Neuronal stem cell (in vitro differentiated cells): ENCODE measurements at regions not wholly inside any gene's neighbourhood (a gene's known extent, or its start where the extent isn't known, plus 50 kb on each side); places are given as distances from the start of the nearest gene placed in this dataset.

Experiments
- DNase-seq: peaks from one replicate; pipeline ENCODE4 v3.0.0-alpha.2; 2013; ENCODE audit warnings: low spot score
- H2AFZ ChIP-seq: one replicate; pipeline ENCODE4 v1.6.1; 2013; ENCODE audit warnings: mild to moderate bottlenecking, low read length, inconsistent platforms
- H2AK5ac ChIP-seq: 2 replicates; pipeline ENCODE4 v1.6.1; 2013; ENCODE audit warnings: low read depth, mild to moderate bottlenecking, inconsistent platforms, low read length, moderate library complexity, mixed read lengths
- H2BK120ac ChIP-seq: 2 replicates; pipeline ENCODE4 v1.6.1; 2013; ENCODE audit warnings: low read depth, mild to moderate bottlenecking, inconsistent platforms, low read length, moderate library complexity, mixed read lengths
- H2BK12ac ChIP-seq: one replicate; pipeline ENCODE4 v1.6.1; 2013; ENCODE audit warnings: low read length, inconsistent platforms
- H2BK15ac ChIP-seq: 2 replicates; pipeline ENCODE4 v1.6.1; 2013; ENCODE audit warnings: mild to moderate bottlenecking, low read length, inconsistent platforms, mixed read lengths
- H2BK5ac ChIP-seq: one replicate; pipeline ENCODE4 v1.6.1; 2013; ENCODE audit warnings: inconsistent platforms, mild to moderate bottlenecking, low read length, moderate library complexity
- H3K14ac ChIP-seq: one replicate; pipeline ENCODE4 v1.6.1; 2013; ENCODE audit warnings: low read length, inconsistent platforms
- H3K18ac ChIP-seq: 2 replicates; pipeline ENCODE4 v1.6.1; 2013; ENCODE audit warnings: low read length, inconsistent platforms
- H3K23ac ChIP-seq: 2 replicates; pipeline ENCODE4 v1.6.1; 2013; ENCODE audit warnings: low read depth, mild to moderate bottlenecking, mixed read lengths, low read length, inconsistent platforms; ENCODE audit not compliant: poor library complexity
- H3K27ac ChIP-seq: replicated peaks from 3 replicates; pipeline ENCODE4 v1.5.1; 2013; ENCODE audit warnings: low read length, inconsistent platforms
- H3K27me3 ChIP-seq, 3 experiments: 2 replicates each; pipeline ENCODE4 v1.6.1; 2013; ENCODE audit warnings: low read length in 3 of 3, mild to moderate bottlenecking in 2 of 3, inconsistent platforms in 1 of 3, low read depth in 1 of 3, mixed read lengths in 1 of 3, moderate library complexity in 1 of 3; ENCODE audit not compliant: control insufficient read depth in 3 of 3, insufficient read depth in 3 of 3
- H3K36me3 ChIP-seq, 2 donors: replicated peaks in 1 of 2; 2 replicates each; pipeline ENCODE4 v1.6.1; 2013; ENCODE audit warnings: low read length in 2 of 2; ENCODE audit not compliant: control insufficient read depth in 2 of 2, insufficient read depth in 2 of 2
- H3K4ac ChIP-seq: 2 replicates; pipeline ENCODE4 v1.6.1; 2013; ENCODE audit warnings: inconsistent platforms, mild to moderate bottlenecking, low read length, moderate library complexity
- H3K4me1 ChIP-seq, 2 donors: 1 replicate in 1 of 2; 2 replicates in 1 of 2; pipeline ENCODE4 v1.6.1; 2013; ENCODE audit warnings: low read length in 2 of 2, low read depth in 1 of 2; ENCODE audit not compliant: control insufficient read depth in 2 of 2, insufficient read depth in 1 of 2
- H3K4me2 ChIP-seq: one replicate; pipeline ENCODE4 v1.6.1; 2013; ENCODE audit warnings: mild to moderate bottlenecking, low read length, inconsistent platforms; ENCODE audit not compliant: insufficient read depth, poor library complexity, severe bottlenecking
- H3K4me3 ChIP-seq, 2 donors: 2 replicates each; pipeline ENCODE4 v1.5.1; 2013; ENCODE audit warnings: low read length in 2 of 2, mild to moderate bottlenecking in 2 of 2, inconsistent platforms in 1 of 2, moderate library complexity in 1 of 2
- H3K79me1 ChIP-seq: one replicate; pipeline ENCODE4 v1.6.1; 2013; ENCODE audit warnings: low read depth, mild to moderate bottlenecking, inconsistent platforms, low read length, moderate library complexity
- H3K9ac ChIP-seq: one replicate; pipeline ENCODE4 v1.6.1; 2013; ENCODE audit warnings: mild to moderate bottlenecking, low read depth, low read length, inconsistent platforms; ENCODE audit not compliant: poor library complexity
- H3K9me3 ChIP-seq, 2 donors: replicated peaks in 1 of 2; 2 replicates each; pipeline versions ENCODE3 to v1.6.1; 2013; ENCODE audit warnings: low read length in 2 of 2, mild to moderate bottlenecking in 2 of 2, inconsistent platforms in 1 of 2, low read depth in 1 of 2, mixed read lengths in 1 of 2, moderate library complexity in 1 of 2; ENCODE audit not compliant: control insufficient read depth in 2 of 2, insufficient read depth in 1 of 2
- H4K8ac ChIP-seq: one replicate; pipeline ENCODE4 v1.6.1; 2013; ENCODE audit warnings: low read depth, mild to moderate bottlenecking, inconsistent platforms, low read length, moderate library complexity
- H4K91ac ChIP-seq: one replicate; pipeline ENCODE4 v1.6.1; 2013; ENCODE audit warnings: low read length, low read depth, mild to moderate bottlenecking, inconsistent platforms; ENCODE audit not compliant: poor library complexity
- WGBS, 2 donors: extraction: QIAGEN DNeasy Blood & Tissue Kit; methylation state at CpG; one replicate each; pipeline ENCODE4 v1.1.7; 2013; ENCODE audit warnings: missing lambda C conversion rate in 2 of 2, mixed read lengths in 1 of 2; ENCODE audit not compliant: insufficient read length in 2 of 2, insufficient replicate concordance in 1 of 2; ENCODE audit errors: extremely low coverage in 2 of 2; 5-methylcytosine and 5-hydroxymethylcytosine counted together

DNA sequence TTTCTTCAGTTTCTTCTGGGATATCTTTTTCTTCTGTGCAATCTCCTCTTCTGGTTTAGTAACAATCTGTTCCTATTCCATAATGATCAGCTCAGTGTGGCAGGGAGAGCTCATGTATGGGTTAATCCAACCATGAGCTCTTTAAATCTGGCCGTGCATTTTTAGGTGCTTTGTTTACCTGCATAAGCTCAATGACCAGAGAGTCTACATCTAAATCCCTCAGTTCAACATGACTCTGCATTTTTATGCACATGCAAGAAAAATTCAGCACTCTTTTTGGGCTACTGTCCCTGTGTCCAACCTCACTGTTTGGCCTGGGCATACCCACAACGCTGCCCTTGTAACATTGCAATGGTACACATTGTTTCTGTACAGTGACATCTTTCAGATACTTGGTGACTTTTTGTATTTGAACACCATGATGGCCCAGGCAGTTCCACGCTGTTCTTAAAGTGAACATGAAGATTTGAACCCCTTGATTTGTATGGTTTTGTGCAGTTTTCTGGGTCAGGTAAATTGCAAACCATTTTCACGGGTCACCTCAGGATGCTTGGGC, 243.3 kb upstream of the SRRM4 start:
- no peak overlapping the region for H4K8ac ChIP-seq
- no peaks in the 10 kb centered on the region for H3K36me3 ChIP-seq
- H2BK15ac ChIP-seq, result no peak overlapping the region
- no peak overlapping the region for H2AFZ ChIP-seq
- H3K4me3 ChIP-seq, result no peak overlapping the region
- H3K9me3 ChIP-seq, result no peaks in the 10 kb centered on the region
- H3K23ac ChIP-seq, result no peak overlapping the region
- DNase-seq, result no peak
- H4K91ac ChIP-seq, result no peak overlapping the region
- H3K27me3 ChIP-seq, result no peaks in the 10 kb centered on the region
- H3K18ac ChIP-seq, result no peak overlapping the region
- H3K4me2 ChIP-seq, result no peak overlapping the region
- H2BK5ac ChIP-seq, result no peak overlapping the region
- H3K4me1 ChIP-seq, result peaks cover 0 to 2% of the 10 kb centered on the region in 2 donors
- H3K14ac ChIP-seq, result no peak overlapping the region
- H3K9ac ChIP-seq, result no peak overlapping the region
- no peak overlapping the region for H2AK5ac ChIP-seq
- H3K27ac ChIP-seq, result no peak overlapping the region
- no peak overlapping the region for H3K4ac ChIP-seq
- no peak overlapping the region for H2BK120ac ChIP-seq
- WGBS, 2 donors, result no CpG with 5 or more reads among the region's 4 CpGs
- H3K79me1 ChIP-seq, result no peaks in the 10 kb centered on the region
- H2BK12ac ChIP-seq, result no peak overlapping the region

DNA sequence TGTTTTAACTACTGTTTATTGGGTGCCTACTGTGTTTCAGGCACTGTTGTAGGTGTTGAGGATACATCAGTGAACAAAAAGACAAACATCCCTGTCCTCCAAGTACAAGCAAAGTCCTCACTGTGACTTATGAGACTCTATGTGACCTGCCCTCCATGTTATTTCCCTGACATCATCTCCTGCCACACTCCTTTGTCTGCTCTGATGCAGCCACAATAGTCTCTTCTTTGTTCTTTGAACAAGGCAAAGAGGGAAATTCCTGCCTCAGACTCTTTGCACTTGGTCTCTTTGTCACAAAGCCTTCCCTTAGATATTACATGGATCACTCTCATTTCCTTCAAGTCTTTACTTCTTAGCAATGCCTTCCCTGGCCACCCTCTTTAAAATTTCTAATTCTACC, 240.1 kb upstream of the SRRM4 start:
- Histone ChIP-seq H2BK12ac (no peak overlapping the region), H3K79me1 (no peaks in the 10 kb centered on the region), H3K4me3 (no peak overlapping the region), H2AFZ (no peak overlapping the region), H4K8ac (no peak overlapping the region), H3K4me2 (no peak overlapping the region), H2AK5ac (no peak overlapping the region), H3K27me3 (no peaks in the 10 kb centered on the region), H3K9me3 (no peaks in the 10 kb centered on the region), H3K4ac (no peak overlapping the region), H3K23ac (no peak overlapping the region), H2BK5ac (no peak overlapping the region), H3K27ac (no peak overlapping the region), H3K4me1 (peaks cover 0 to 2% of the 10 kb centered on the region in 2 donors), H2BK15ac (no peak overlapping the region), H3K9ac (no peak overlapping the region), H3K14ac (no peak overlapping the region), H3K18ac (no peak overlapping the region), H3K36me3 (no peaks in the 10 kb centered on the region), H2BK120ac (no peak overlapping the region), H4K91ac (no peak overlapping the region)
- peak; percentile 35 for DNase-seq

DNA sequence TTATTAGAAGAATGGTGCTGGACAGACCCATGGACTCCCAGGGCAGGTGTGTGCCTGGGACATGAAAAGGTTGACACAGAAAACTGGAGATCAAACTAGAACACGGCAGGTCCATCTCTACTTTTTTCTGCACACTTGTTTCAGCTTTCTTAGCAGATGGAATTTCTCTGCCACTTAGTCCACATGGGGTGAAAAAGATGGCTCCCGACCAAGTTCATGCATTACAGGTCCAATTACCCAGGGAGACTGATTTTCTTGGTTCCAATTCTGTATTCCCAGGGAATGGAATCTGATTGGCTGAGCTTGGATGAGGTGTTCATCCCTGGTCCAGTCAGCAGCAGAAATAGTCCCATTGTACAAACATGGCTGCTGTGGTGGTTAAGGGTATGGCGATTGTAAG, 238.9 kb upstream of the SRRM4 start:
- Histone ChIP-seq H4K8ac (no peak overlapping the region), H2BK5ac (no peak overlapping the region), H3K79me1 (no peaks in the 10 kb centered on the region), H2BK12ac (no peak overlapping the region), H3K4me1 (peaks cover 0 to 2% of the 10 kb centered on the region in 2 donors), H2BK120ac (no peak overlapping the region), H3K4me3 (no peak overlapping the region), H3K4me2 (no peak overlapping the region), H3K14ac (no peak overlapping the region), H3K4ac (no peak overlapping the region), H3K9me3 (no peaks in the 10 kb centered on the region), H4K91ac (no peak overlapping the region), H3K23ac (no peak overlapping the region), H3K9ac (no peak overlapping the region), H2BK15ac (no peak overlapping the region), H3K27ac (no peak overlapping the region), H2AK5ac (no peak overlapping the region), H2AFZ (no peak overlapping the region), H3K27me3 (no peaks in the 10 kb centered on the region), H3K36me3 (no peaks in the 10 kb centered on the region), H3K18ac (no peak overlapping the region)
- no peak for DNase-seq
- WGBS, 2 donors, result no CpG with 5 or more reads among the region's 3 CpGs

- no peaks in the 10 kb centered on the region for H3K36me3 ChIP-seq
- no peaks in the 10 kb centered on the region for H3K79me1 ChIP-seq
- no peaks in the 10 kb centered on the region for H3K27me3 ChIP-seq
- H2AFZ ChIP-seq, result no peak overlapping the region
- H2BK15ac ChIP-seq, result no peak overlapping the region
- H3K4me1 ChIP-seq, result peaks cover 0 to 2% of the 10 kb centered on the region in 2 donors
- H2BK12ac ChIP-seq, result no peak overlapping the region
- DNase-seq, result no peak
- H2AK5ac ChIP-seq, result no peak overlapping the region
- H3K9me3 ChIP-seq, result no peaks in the 10 kb centered on the region
- no peak overlapping the region for H3K4ac ChIP-seq
- no peak overlapping the region for H4K91ac ChIP-seq
- H3K23ac ChIP-seq, result no peak overlapping the region
- no peak overlapping the region for H2BK5ac ChIP-seq
- H2BK120ac ChIP-seq, result no peak overlapping the region
- no peak overlapping the region for H4K8ac ChIP-seq
- no peak overlapping the region for H3K4me2 ChIP-seq
- H3K18ac ChIP-seq, result no peak overlapping the region
- no peak overlapping the region for H3K4me3 ChIP-seq
- H3K14ac ChIP-seq, result no peak overlapping the region
- no CpG with 5 or more reads among the region's 4 CpGs for WGBS, 2 donors
- H3K9ac ChIP-seq, result no peak overlapping the region
- no peak overlapping the region for H3K27ac ChIP-seq
Observed at GRCh38 chr12:118743896-118744700, 237.2 kb upstream of the SRRM4 start.
